ENCODE measurements at regions not wholly inside any gene's neighbourhood (a gene's known extent, or its start where the extent isn't known, plus 50 kb on each side); places are given as distances from the start of the nearest gene placed in this dataset.

GRCh38 chr7:80588591-80588990, 49.9 kb upstream of the CD36 start:
- no peaks in the 10 kb centered on the region; the same call in 1 of the 2 replicates for H3K9me3 ChIP-seq (ENCODE audit: insufficient read depth, low read depth)
- ChIA-PET CTCF (no interaction called here), POLR2A (ENCODE audit: unreplicated experiment) (interaction anchor here (0.5 kb wide), 1 partner anchor 525 kb away, joined by 7 read pairs; no protein-coding TSS in a partner anchor)
- no peaks in the 10 kb centered on the region for H3K9me2 ChIP-seq (ENCODE audit: insufficient read depth)
- intact Hi-C loops (cut with micrococcal nuclease; ENCODE audit: unreplicated experiment) = no loop called here
- no peaks in the 10 kb centered on the region for H3F3A ChIP-seq (ENCODE audit: insufficient read depth, low read depth)
- no peak overlapping the region for H3K4me3 ChIP-seq
- no peaks in the 10 kb centered on the region for H3K36me3 ChIP-seq (ENCODE audit: low read depth)
- H3K4me1 ChIP-seq (replicated peaks; ENCODE audit: insufficient read depth) = peaks cover 10% of the 10 kb centered on the region; the same call in 1 of the 2 replicates
- H3K27ac ChIP-seq = no peak overlapping the region
- H3K4me2 ChIP-seq = no peak overlapping the region
- BruUV-seq (replicated peaks) = no TSS peak
- TF ChIP-seq EZH2 (IDR thresholded peaks at IDR 0.05; ENCODE audit: low read depth) (no peak), CTCF (conservative IDR thresholded peaks at IDR 0.05) (no peak)
- no peak overlapping the region for H2AFZ ChIP-seq
- no peaks in the 10 kb centered on the region for H3K27me3 ChIP-seq (ENCODE audit: insufficient read depth, low read depth)
- DNase-seq = no peak
- no peaks in the 10 kb centered on the region for H4K20me1 ChIP-seq (ENCODE audit: insufficient read depth)
- H3K79me2 ChIP-seq (ENCODE audit: low read depth) = no peaks in the 10 kb centered on the region
